Esophagus muscularis mucosa (tissue), 4 donors: ENCODE measurements at regions not wholly inside any gene's neighbourhood (a gene's known extent, or its start where the extent isn't known, plus 50 kb on each side); places are given as distances from the start of the nearest gene placed in this dataset.

Source experiments
- CTCF ChIP-seq, 3 experiments: fragments of 200-600 bp in 2 of 3; fragments of 450-650 bp in 1 of 3; sonication (generic) in 2 of 3; IDR thresholded peaks; one replicate each; pipeline ENCODE4 v1.5.1; 2017 to 2019; ENCODE audit warnings: antibody characterized with exemption in 3 of 3, mild to moderate bottlenecking in 2 of 3, moderate library complexity in 1 of 3
- EP300 ChIP-seq: sonication (generic); formaldehyde crosslinking; IDR thresholded peaks from one replicate; pipeline ENCODE4 v1.6.1; 2017; ENCODE audit warnings: antibody characterized with exemption
- POLR2A ChIP-seq: fragments of 450-650 bp; IDR thresholded peaks from one replicate; pipeline ENCODE4 v1.6.1; 2017; ENCODE audit warnings: antibody characterized with exemption, moderate library complexity, mild to moderate bottlenecking, low read depth
- POLR2AphosphoS5 ChIP-seq, 2 donors: sonication (generic); formaldehyde crosslinking; IDR thresholded peaks; one replicate each; pipeline ENCODE4 v1.6.1; 2017; ENCODE audit warnings: antibody characterized with exemption in 2 of 2

GRCh38 chr9:134566936-134567335, 74.7 kb upstream of the COL5A1 start:
- no peak for TF ChIP-seq CTCF (IDR thresholded peaks at IDR 0.05)
- no peak for TF ChIP-seq POLR2A
- no peak for TF ChIP-seq POLR2AphosphoS5 (IDR thresholded peaks at IDR 0.05)
- TF ChIP-seq EP300 = no peak
